ENCODE measurements at regions not wholly inside any gene's neighbourhood (a gene's known extent, or its start where the extent isn't known, plus 50 kb on each side); places are given as distances from the start of the nearest gene placed in this dataset.
"Not testable (repeated sequence)": the region's sequence is repeated elsewhere in the genome, so short reads cannot be mapped to it uniquely, and the experiment has no call there.

DNA sequence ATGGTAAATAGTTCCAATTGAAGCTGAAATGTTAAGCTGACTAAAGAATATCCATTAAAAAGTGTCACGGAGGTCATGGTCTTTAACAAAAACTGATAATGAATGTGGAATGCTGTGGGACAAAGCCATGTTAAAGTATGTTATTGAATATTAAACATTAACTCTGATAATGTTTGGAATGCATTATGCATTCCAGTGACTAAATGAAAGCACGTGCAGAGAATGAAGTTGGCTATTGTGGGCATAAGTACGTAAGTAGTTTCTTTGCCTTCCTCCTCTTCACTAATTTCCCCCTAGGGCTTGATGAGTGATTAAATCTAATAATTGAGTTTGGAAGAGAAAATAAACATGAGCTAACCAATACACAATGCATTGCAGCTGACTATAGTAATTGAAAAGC, 640.4 kb upstream of the CDH10 start:
- H3K4me1 ChIP-seq = no peaks in the 10 kb centered on the region
- H3K4me3 ChIP-seq = no peak overlapping the region
- intact Hi-C loops (cut with DNase I; ENCODE audit: low total_unique reads) = no loop called here
- no peaks in the 10 kb centered on the region for H3K36me3 ChIP-seq
- no peak for TF ChIP-seq CTCF (IDR thresholded peaks at IDR 0.05)
- no peak for DNase-seq
- no peaks in the 10 kb centered on the region for H3K27me3 ChIP-seq
- H3K9me3 ChIP-seq = no peaks in the 10 kb centered on the region
- no peak overlapping the region for H3K27ac ChIP-seq

GRCh38 chr5:25263507-25263906, 618.7 kb upstream of the CDH10 start:
- H3K4me1 ChIP-seq; H3K27me3 ChIP-seq; intact Hi-C loops (cut with DNase I; ENCODE audit: low total_unique reads); H3K27ac ChIP-seq; H3K4me3 ChIP-seq; H3K9me3 ChIP-seq; H3K36me3 ChIP-seq; DNase-seq: not testable (repeated sequence)

GRCh38 chr5:25262221-25262620, 617.4 kb upstream of the CDH10 start:
- Histone ChIP-seq H3K27me3 (no peaks in the 10 kb centered on the region), H3K36me3 (no peaks in the 10 kb centered on the region), H3K4me1 (no peaks in the 10 kb centered on the region), H3K4me3 (no peak overlapping the region), H3K9me3 (no peaks in the 10 kb centered on the region), H3K27ac (no peak overlapping the region)
- intact Hi-C loops (cut with DNase I; ENCODE audit: low total_unique reads) = no loop called here
- TF ChIP-seq CTCF (IDR thresholded peaks at IDR 0.05) = no peak
- no peak for DNase-seq

- H3K27ac ChIP-seq = no peak overlapping the region
- TF ChIP-seq CTCF (IDR thresholded peaks at IDR 0.05) = no peak
- H3K4me3 ChIP-seq = no peak overlapping the region
- intact Hi-C loops (cut with DNase I; ENCODE audit: low total_unique reads) = no loop called here
- H3K36me3 ChIP-seq = no peaks in the 10 kb centered on the region
- no peaks in the 10 kb centered on the region for H3K9me3 ChIP-seq
- no peaks in the 10 kb centered on the region for H3K27me3 ChIP-seq
- no peaks in the 10 kb centered on the region for H3K4me1 ChIP-seq
- no peak for DNase-seq
Observed at GRCh38 chr5:25255128-25255527, 610.4 kb upstream of the CDH10 start.

DNA sequence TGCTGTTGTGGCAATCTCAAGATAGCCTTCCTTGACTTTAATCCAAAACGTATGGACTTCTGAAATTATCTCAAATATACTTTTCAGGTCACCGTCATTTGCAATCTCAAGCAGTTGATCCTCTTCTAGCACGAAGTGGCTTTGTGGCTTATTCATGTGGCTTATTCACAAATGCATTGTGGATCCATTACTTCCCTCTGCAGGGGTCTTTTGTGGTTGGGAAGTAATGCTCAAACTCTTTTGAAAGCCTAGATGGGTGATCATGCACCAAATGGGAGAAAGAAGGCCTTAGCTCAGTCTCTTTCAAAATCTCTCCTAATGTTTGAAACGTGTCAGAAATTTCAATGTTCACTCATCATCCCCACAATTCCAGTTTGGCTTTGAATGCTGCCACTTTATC, 597.2 kb upstream of the CDH10 start:
- intact Hi-C loops (cut with DNase I; ENCODE audit: low total_unique reads) = no loop called here
- H3K27ac ChIP-seq = no peak overlapping the region
- H3K27me3 ChIP-seq = no peaks in the 10 kb centered on the region
- no peaks in the 10 kb centered on the region for H3K4me1 ChIP-seq
- TF ChIP-seq CTCF (IDR thresholded peaks at IDR 0.05) = no peak
- DNase-seq = no peak
- no peaks in the 10 kb centered on the region for H3K9me3 ChIP-seq
- no peaks in the 10 kb centered on the region for H3K36me3 ChIP-seq
- H3K4me3 ChIP-seq = no peak overlapping the region

- DNase-seq; intact Hi-C loops (cut with DNase I; ENCODE audit: low total_unique reads): not testable (repeated sequence)
Observed at GRCh38 chr5:25238720-25239119, 593.9 kb upstream of the CDH10 start.

GRCh38 chr5:25224316-25224982, 579.7 kb upstream of the CDH10 start:
- no peak for DNase-seq
- no peak for TF ChIP-seq CTCF (IDR thresholded peaks at IDR 0.05)

More at GRCh38 chr5:25238720-25239119, 593.9 kb upstream of the CDH10 start:
- not testable (repeated sequence) for H3K27me3 ChIP-seq, H3K4me3 ChIP-seq, H3K9me3 ChIP-seq, H3K36me3 ChIP-seq, H3K4me1 ChIP-seq, H3K27ac ChIP-seq

DNA sequence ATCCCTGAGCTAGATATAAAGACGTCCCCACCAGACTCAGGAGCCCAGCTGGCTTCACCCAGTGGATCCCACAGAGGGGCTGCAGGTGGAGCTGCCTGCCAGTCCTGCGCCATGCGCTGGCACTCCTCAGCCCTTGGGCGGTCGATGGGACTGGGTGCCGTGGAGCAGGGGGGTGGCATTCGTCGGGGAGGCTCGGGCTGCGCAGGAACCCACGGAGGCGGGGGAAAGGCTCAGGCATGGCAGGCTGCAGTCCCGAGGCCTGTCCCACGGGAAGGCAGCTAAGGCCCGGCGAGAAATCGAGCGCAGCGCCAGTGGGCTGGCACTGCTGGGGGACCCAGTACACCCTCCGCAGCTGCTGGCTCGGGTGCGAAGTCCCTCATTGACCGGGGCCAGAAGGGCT, 555.1 kb upstream of the CDH10 start:
- H3K4me3 ChIP-seq; DNase-seq; H3K4me1 ChIP-seq; H3K36me3 ChIP-seq; H3K27ac ChIP-seq; intact Hi-C loops (cut with DNase I; ENCODE audit: low total_unique reads); H3K27me3 ChIP-seq; H3K9me3 ChIP-seq: not testable (repeated sequence)

More at GRCh38 chr5:25224316-25224982, 579.7 kb upstream of the CDH10 start:
- Histone ChIP-seq H3K9me3 (no peaks in the 10 kb centered on the region), H3K27me3 (no peaks in the 10 kb centered on the region), H3K4me1 (no peaks in the 10 kb centered on the region), H3K36me3 (no peaks in the 10 kb centered on the region), H3K4me3 (no peak overlapping the region), H3K27ac (no peak overlapping the region)
- intact Hi-C loops (cut with DNase I; ENCODE audit: low total_unique reads) = no loop called here

Measured in tibial artery (tissue), 4 donors.